ENCODE measurements at regions not wholly inside any gene's neighbourhood (a gene's known extent, or its start where the extent isn't known, plus 50 kb on each side); places are given as distances from the start of the nearest gene placed in this dataset.
"Not testable (repeated sequence)": the region's sequence is repeated elsewhere in the genome, so short reads cannot be mapped to it uniquely, and the experiment has no call there.

- DNase-seq (ENCODE audit: low read depth) = no peak
Observed at GRCh38 chr11:127943763-127944162, 643.6 kb downstream of the ETS1 start.

GRCh38 chr11:127943152-127943551 lies 644.2 kb downstream of the ETS1 start:
- no peak for DNase-seq (ENCODE audit: low read depth)

GRCh38 chr11:127941554-127941953 lies 645.8 kb downstream of the ETS1 start:
- not testable (repeated sequence) for DNase-seq (ENCODE audit: low read depth)

- DNase-seq (ENCODE audit: low read depth) = no peak
Observed at GRCh38 chr11:127939000-127939399, 648.4 kb downstream of the ETS1 start.

GRCh38 chr11:127935081-127935480 lies 652.3 kb downstream of the ETS1 start:
- DNase-seq (ENCODE audit: low read depth) = no peak

GRCh38 chr11:127933961-127934360 lies 653.4 kb downstream of the ETS1 start:
- DNase-seq (ENCODE audit: low read depth) = not testable (repeated sequence)

- DNase-seq (ENCODE audit: low read depth) = no peak
Observed at GRCh38 chr11:127931803-127932202, 655.6 kb downstream of the ETS1 start.

GRCh38 chr11:127926721-127927120 lies 660.6 kb downstream of the ETS1 start:
- no peak for DNase-seq (ENCODE audit: low read depth)

GRCh38 chr11:127925475-127925874 lies 661.9 kb downstream of the ETS1 start:
- DNase-seq (ENCODE audit: low read depth) = no peak

GRCh38 chr11:127919206-127920000 lies 668.0 kb downstream of the ETS1 start:
- no peak for DNase-seq (ENCODE audit: low read depth)

GRCh38 chr11:127902382-127902781 lies 685.0 kb downstream of the ETS1 start:
- no peak for DNase-seq (ENCODE audit: low read depth)

- DNase-seq (ENCODE audit: low read depth) = no peak
Observed at GRCh38 chr11:127898422-127899365, 688.7 kb downstream of the ETS1 start.

GRCh38 chr11:127895776-127896175 lies 691.6 kb downstream of the ETS1 start:
- no peak for DNase-seq (ENCODE audit: low read depth)

GRCh38 chr11:127894316-127894715 lies 693.0 kb downstream of the ETS1 start:
- no peak for DNase-seq (ENCODE audit: low read depth)

GRCh38 chr11:127890030-127890615 lies 697.2 kb downstream of the ETS1 start:
- DNase-seq (ENCODE audit: low read depth) = no peak

- DNase-seq (ENCODE audit: low read depth) = no peak
Observed at GRCh38 chr11:127888386-127888785, 699.0 kb downstream of the ETS1 start.

GRCh38 chr11:127875131-127875530 lies 712.2 kb downstream of the ETS1 start:
- DNase-seq (ENCODE audit: low read depth) = no peak

GRCh38 chr11:127873478-127873877 lies 713.9 kb downstream of the ETS1 start:
- DNase-seq (ENCODE audit: low read depth) = no peak

- DNase-seq (ENCODE audit: low read depth) = no peak
Observed at GRCh38 chr11:127866109-127866508, 721.2 kb downstream of the ETS1 start.

- DNase-seq (ENCODE audit: low read depth) = no peak
Observed at GRCh38 chr11:127864861-127865260, 722.5 kb downstream of the ETS1 start.

- no peak for DNase-seq (ENCODE audit: low read depth)
Observed at GRCh38 chr11:127862406-127862805, 725.0 kb downstream of the ETS1 start.

- DNase-seq (ENCODE audit: low read depth) = no peak
Observed at GRCh38 chr11:127859941-127860354, 727.4 kb downstream of the ETS1 start.

- no peak for DNase-seq (ENCODE audit: low read depth)
Observed at GRCh38 chr11:127844876-127845275, 742.5 kb downstream of the ETS1 start.

Data from activated T-cell treated with anti-CD3 and anti-CD28 coated beads for 24 hours (primary cell).